Activated T-cell treated with anti-CD3 and anti-CD28 coated beads for 24 hours (primary cell): ENCODE measurements at regions not wholly inside any gene's neighbourhood (a gene's known extent, or its start where the extent isn't known, plus 50 kb on each side); places are given as distances from the start of the nearest gene placed in this dataset.

Source experiments
- DNase-seq: peaks from one replicate; pipeline ENCODE4 v3.0.0-alpha.2; 2020; ENCODE audit warnings: low read depth

- no peak for DNase-seq
These were observed 57.3 kb downstream of the MAF start for GRCh38 chr16:79543219-79543618.

GRCh38 chr16:79542237-79542774 is 58.2 kb downstream of the MAF start:
- DNase-seq, result no peak

GRCh38 chr16:79540825-79541595 is 59.5 kb downstream of the MAF start:
- DNase-seq, result no peak

- no peak for DNase-seq
These were observed 63.0 kb downstream of the MAF start for GRCh38 chr16:79537584-79537983.

GRCh38 chr16:79536958-79537357 is 63.6 kb downstream of the MAF start:
- no peak for DNase-seq

GRCh38 chr16:79535130-79535529 is 65.4 kb downstream of the MAF start:
- DNase-seq, result no peak

- DNase-seq, result no peak
These were observed 66.4 kb downstream of the MAF start for GRCh38 chr16:79534143-79534542.

GRCh38 chr16:79533292-79533691 is 67.2 kb downstream of the MAF start:
- DNase-seq, result no peak

- DNase-seq, result no peak
These were observed 67.8 kb downstream of the MAF start for GRCh38 chr16:79532785-79533184.

- DNase-seq, result no peak
These were observed 68.3 kb downstream of the MAF start for GRCh38 chr16:79532273-79532672.

GRCh38 chr16:79528338-79528737 is 72.2 kb downstream of the MAF start:
- DNase-seq, result no peak

- no peak for DNase-seq
These were observed 76.6 kb downstream of the MAF start for GRCh38 chr16:79523971-79524370.

- no peak for DNase-seq
These were observed 81.1 kb downstream of the MAF start for GRCh38 chr16:79519448-79519847.

- DNase-seq, result no peak
These were observed 83.4 kb downstream of the MAF start for GRCh38 chr16:79517156-79517555.

- no peak for DNase-seq
These were observed 89.7 kb downstream of the MAF start for GRCh38 chr16:79510879-79511278.

- no peak for DNase-seq
These were observed 90.6 kb downstream of the MAF start for GRCh38 chr16:79509906-79510305.

- no peak for DNase-seq
These were observed 91.3 kb downstream of the MAF start for GRCh38 chr16:79509211-79509631.

GRCh38 chr16:79508294-79508693 is 92.2 kb downstream of the MAF start:
- no peak for DNase-seq

- no peak for DNase-seq
These were observed 95.2 kb downstream of the MAF start for GRCh38 chr16:79505344-79505743.

GRCh38 chr16:79503511-79503910 is 97.0 kb downstream of the MAF start:
- DNase-seq, result no peak

- DNase-seq, result no peak
These were observed 99.1 kb downstream of the MAF start for GRCh38 chr16:79501446-79501845.

- DNase-seq, result no peak
These were observed 99.7 kb downstream of the MAF start for GRCh38 chr16:79500866-79501265.

- DNase-seq, result no peak
These were observed 100.3 kb downstream of the MAF start for GRCh38 chr16:79500286-79500685.

GRCh38 chr16:79498928-79499327 is 101.6 kb downstream of the MAF start:
- no peak for DNase-seq
